ENCODE measurements at regions not wholly inside any gene's neighbourhood (a gene's known extent, or its start where the extent isn't known, plus 50 kb on each side); places are given as distances from the start of the nearest gene placed in this dataset.

DNA sequence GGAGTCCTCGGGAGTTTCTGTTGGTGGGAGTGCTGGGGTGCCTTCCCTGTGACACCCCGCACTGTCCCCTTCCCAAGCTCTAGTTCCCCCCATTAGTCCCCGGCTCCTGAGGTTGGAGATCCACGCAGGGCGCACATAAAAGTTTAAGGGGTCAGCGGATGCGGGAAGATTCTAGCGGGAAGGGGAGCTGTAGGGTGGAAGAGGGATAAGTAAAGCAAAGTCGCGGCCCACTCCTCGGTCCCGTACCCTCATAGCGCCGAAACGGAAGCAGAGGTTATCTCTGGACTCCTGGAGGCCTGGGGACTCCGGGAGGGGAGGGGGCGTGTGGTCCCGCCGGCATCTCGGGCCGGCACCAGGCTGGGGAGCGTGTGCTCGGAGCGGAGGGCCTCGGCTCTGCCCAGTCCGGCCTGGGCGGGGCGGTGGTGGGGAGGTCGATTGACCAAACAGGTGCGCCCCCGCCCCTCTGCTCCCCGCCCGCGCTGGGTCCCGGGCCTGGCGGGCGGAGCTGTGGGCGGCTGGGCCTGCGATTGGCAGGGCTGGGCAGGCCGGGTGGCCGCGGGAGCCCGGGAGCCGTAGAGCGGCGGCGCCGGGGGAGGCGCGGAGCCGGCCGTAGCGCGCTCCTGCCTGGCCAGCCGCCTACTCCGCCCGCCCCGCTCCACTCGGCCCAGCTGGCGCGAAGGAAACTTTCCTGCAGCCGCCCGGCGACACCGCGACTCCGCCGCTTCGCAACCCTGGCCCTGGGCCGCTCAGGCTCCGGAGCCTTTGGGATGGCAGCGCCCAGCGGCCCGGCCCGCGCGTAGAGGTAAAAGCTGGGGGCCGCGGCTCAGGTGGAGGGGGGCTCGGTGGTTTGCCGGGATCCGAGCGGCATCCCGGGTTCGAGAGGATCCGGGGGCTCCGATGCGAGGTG lies 52.2 kb upstream of the DAB2IP start:
- H3K27ac ChIP-seq, result peak overlapping the region in 3 of 8 donors; percentile 60 to 72 (median 65)
- H3K27me3 ChIP-seq (replicated peaks in 1 of 7), result peaks cover 9 to 84% (median 36%) of the 10 kb centered on the region in 7 donors
- peaks cover 7 to 39% (median 22%) of the 10 kb centered on the region in 6 donors for H3K4me1 ChIP-seq
- 2 to 5% (median 3%) methylated on average over 64 to 88 of the region's 88 CpGs for WGBS, 5 donors
- H3K4me3 ChIP-seq, result peak overlapping the region; percentile 10 to 64 (median 31)
- intact Hi-C loops (cut with DNase I; ENCODE audit: low total_unique reads), result no loop called here
- TF ChIP-seq POLR2AphosphoS5 (IDR thresholded peaks at IDR 0.05) (peak in 1 of 3 donors; percentile 22), POLR2A (IDR thresholded peaks at IDR 0.05) (no peak)
- no peaks in the 10 kb centered on the region for H3K36me3 ChIP-seq
- peaks cover 0 to 21% (median 17%) of the 10 kb centered on the region in 8 donors for H3K9me3 ChIP-seq
- DNase-seq, result no peak

DNA sequence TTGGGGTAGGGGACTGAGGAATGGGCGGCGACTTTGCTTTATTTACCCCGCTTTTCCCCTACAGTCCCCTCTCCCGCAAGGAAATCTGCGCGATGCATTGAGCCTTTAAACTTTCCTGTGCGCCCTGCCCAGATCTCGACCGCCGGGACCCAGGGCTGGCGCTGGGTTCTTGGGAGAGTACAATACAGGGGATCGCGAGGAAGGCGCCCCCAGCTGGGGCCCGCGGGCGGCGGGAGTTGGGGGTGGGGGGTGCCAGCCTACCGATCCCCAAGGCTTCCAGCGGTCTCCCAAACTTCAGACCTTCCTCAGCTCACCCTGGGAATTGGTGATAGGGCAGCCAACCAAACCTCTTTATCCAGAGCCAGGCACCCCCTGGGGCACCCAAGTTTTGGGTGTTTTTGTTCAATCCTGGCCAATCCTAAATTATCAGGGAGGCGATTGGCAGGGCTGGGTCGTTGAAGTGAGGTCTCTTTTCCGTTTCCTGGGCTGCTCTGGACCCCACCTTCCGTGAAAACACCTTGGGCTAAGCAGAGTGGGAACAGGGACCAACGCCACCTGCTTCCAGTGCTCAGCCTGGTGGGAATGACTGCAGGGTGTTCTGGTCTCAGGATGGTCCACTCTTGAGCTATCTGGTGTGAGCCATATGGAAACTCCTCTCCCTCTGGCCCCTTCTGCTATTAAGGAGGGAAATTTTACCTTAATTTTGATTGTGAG lies 51.4 kb upstream of the DAB2IP start:
- no peak for DNase-seq
- H3K27ac ChIP-seq, result no peak overlapping the region
- peaks cover 9 to 88% (median 36%) of the 10 kb centered on the region in 7 donors for H3K27me3 ChIP-seq (replicated peaks in 1 of 7)
- intact Hi-C loops (cut with DNase I; ENCODE audit: low total_unique reads), result no loop called here
- H3K36me3 ChIP-seq, result no peaks in the 10 kb centered on the region
- WGBS, 5 donors, result 9 to 13% (median 11%) methylated on average over 20 to 25 of the region's 25 CpGs
- H3K4me3 ChIP-seq, result peak overlapping the region in 7 of 8 donors; percentile 15 to 64 (median 32)
- peaks cover 7 to 44% (median 22%) of the 10 kb centered on the region in 6 donors for H3K4me1 ChIP-seq
- TF ChIP-seq CTCF (IDR thresholded peaks at IDR 0.05 in 8 of 11, conservative IDR thresholded peaks at IDR 0.05 in 3 of 11) (no peak), POLR2AphosphoS5 (IDR thresholded peaks at IDR 0.05) (no peak), POLR2A (IDR thresholded peaks at IDR 0.05) (no peak)
- peaks cover 0 to 21% (median 17%) of the 10 kb centered on the region in 8 donors for H3K9me3 ChIP-seq

DNA sequence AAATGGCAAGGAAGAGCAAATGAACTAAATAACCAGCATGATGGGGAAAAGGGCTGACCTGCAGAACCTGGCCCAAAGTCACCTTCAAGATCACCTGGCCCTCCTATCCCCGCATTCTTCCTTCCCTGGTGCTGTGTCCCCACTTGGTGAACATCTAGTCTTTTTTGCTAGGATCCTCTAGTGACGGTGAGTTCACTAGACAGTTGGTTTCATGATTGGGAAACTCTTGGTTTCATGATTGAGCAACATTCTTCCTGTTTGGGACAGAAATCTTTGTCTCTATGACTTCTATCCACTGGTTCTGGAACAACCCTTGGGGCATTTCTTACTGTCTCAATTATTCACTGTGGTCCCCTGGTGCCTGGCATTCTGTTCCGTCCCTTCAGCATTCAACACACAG lies 50.2 kb upstream of the DAB2IP start:
- Histone ChIP-seq H3K27me3 (replicated peaks in 1 of 7) (peaks cover 9 to 89% (median 36%) of the 10 kb centered on the region in 7 donors), H3K36me3 (no peaks in the 10 kb centered on the region), H3K4me1 (peaks cover 7 to 44% (median 22%) of the 10 kb centered on the region in 6 donors), H3K27ac (no peak overlapping the region), H3K9me3 (peaks cover 0 to 21% (median 17%) of the 10 kb centered on the region in 8 donors), H3K4me3 (no peak overlapping the region)
- TF ChIP-seq POLR2A (IDR thresholded peaks at IDR 0.05), result no peak
- no peak for TF ChIP-seq CTCF (IDR thresholded peaks at IDR 0.05 in 8 of 11, conservative IDR thresholded peaks at IDR 0.05 in 3 of 11)
- no peak for TF ChIP-seq POLR2AphosphoS5 (IDR thresholded peaks at IDR 0.05)
- intact Hi-C loops (cut with DNase I; ENCODE audit: low total_unique reads), result no loop called here
- WGBS, 5 donors, result 36 to 62% (median 41%) methylated on average over 3 of the region's 3 CpGs
- no peak for DNase-seq
